ENCODE measurements at regions not wholly inside any gene's neighbourhood (a gene's known extent, or its start where the extent isn't known, plus 50 kb on each side); places are given as distances from the start of the nearest gene placed in this dataset.

DNA sequence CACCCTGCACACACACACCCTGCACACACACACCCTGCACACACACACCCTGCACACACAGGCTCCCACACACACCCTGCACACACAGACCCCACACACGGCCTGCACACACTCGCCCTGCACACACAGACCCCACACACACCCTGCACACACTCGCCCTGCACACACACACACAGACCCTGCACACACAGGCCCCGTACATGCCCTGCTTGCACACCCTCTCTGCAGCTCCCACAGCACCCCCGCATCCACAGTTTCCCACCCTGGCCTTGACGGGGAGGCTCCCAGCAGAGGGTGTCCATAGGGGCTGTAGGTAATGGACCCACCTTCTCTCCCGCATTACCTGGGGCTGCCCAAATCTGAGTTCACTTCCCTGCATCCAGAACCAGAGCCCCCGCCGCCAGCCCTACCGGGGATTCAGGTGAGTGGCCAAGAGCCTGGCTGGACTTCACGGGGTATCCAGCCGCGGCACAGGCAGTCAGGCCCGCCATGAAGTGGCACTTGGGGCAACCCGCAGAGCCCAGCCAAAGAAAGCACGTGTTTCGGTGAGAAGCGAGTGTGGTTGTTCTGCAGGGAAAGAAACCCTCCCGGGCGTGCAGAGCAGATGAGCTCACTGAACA lies 88.6 kb upstream of the GPC1 start:
- TF ChIP-seq, protein P1, sequence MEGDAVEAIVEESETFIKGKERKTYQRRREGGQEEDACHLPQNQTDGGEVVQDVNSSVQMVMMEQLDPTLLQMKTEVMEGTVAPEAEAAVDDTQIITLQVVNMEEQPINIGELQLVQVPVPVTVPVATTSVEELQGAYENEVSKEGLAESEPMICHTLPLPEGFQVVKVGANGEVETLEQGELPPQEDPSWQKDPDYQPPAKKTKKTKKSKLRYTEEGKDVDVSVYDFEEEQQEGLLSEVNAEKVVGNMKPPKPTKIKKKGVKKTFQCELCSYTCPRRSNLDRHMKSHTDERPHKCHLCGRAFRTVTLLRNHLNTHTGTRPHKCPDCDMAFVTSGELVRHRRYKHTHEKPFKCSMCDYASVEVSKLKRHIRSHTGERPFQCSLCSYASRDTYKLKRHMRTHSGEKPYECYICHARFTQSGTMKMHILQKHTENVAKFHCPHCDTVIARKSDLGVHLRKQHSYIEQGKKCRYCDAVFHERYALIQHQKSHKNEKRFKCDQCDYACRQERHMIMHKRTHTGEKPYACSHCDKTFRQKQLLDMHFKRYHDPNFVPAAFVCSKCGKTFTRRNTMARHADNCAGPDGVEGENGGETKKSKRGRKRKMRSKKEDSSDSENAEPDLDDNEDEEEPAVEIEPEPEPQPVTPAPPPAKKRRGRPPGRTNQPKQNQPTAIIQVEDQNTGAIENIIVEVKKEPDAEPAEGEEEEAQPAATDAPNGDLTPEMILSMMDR (IDR thresholded peaks at IDR 0.05) = no peak
- TF ChIP-seq ZFX (IDR thresholded peaks at IDR 0.05; ENCODE audit: borderline replicate concordance) = no peak

All from 22Rv1 (cell line).